ENCODE measurements at regions not wholly inside any gene's neighbourhood (a gene's known extent, or its start where the extent isn't known, plus 50 kb on each side); places are given as distances from the start of the nearest gene placed in this dataset.

DNA sequence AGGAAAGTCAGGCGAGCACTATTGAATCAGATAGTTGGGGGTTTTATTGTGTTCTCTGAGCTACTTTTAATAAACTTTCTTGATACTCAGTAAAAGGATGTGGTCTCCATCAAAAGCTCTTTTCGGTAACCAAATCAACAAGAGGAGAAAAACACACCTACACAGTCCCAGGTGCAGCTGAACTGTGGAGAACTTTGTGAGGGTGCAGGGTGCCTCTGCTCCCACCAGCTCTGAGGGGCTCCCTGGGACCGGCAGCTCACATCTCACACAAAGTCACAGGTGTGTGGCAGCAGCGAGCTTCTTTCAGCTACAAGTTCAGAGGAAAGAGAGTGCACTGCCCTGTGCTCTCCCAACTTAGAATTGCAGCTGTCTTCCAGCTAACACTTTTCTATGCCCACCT is 650.4 kb downstream of the RNF144A start:
- no peaks in the 10 kb centered on the region; the same call in 1 of the 2 replicates for H3K9me3 ChIP-seq (ENCODE audit: control insufficient read depth, insufficient read depth, low read depth, low read length)
- ChIA-PET CTCF (no interaction called here), POLR2A (no interaction called here)
- H3K4me3 ChIP-seq (ENCODE audit: low read depth, low read length) = no peak overlapping the region
- H3K27ac ChIP-seq (ENCODE audit: extremely low read depth, low read depth, low read length) = no peak overlapping the region
- H3K4me1 ChIP-seq (ENCODE audit: control insufficient read depth, insufficient read depth, low read length) = no peaks in the 10 kb centered on the region
- TF ChIP-seq ZNF274 (IDR thresholded peaks at IDR 0.05; ENCODE audit: low read length) (no peak), ZNF274 (tag by site-specific recombination; IDR thresholded peaks at IDR 0.05; ENCODE audit: borderline replicate concordance) (no peak), ZBTB21 (tag by site-specific recombination; IDR thresholded peaks at IDR 0.05) (no peak), ZSCAN30 (tag by site-specific recombination; IDR thresholded peaks at IDR 0.05) (no peak), ZNF664 (tag by site-specific recombination; IDR thresholded peaks at IDR 0.05) (no peak), ZNF658 (tag by site-specific recombination; IDR thresholded peaks at IDR 0.05) (no peak)
- TF ChIP-seq, protein P1, sequence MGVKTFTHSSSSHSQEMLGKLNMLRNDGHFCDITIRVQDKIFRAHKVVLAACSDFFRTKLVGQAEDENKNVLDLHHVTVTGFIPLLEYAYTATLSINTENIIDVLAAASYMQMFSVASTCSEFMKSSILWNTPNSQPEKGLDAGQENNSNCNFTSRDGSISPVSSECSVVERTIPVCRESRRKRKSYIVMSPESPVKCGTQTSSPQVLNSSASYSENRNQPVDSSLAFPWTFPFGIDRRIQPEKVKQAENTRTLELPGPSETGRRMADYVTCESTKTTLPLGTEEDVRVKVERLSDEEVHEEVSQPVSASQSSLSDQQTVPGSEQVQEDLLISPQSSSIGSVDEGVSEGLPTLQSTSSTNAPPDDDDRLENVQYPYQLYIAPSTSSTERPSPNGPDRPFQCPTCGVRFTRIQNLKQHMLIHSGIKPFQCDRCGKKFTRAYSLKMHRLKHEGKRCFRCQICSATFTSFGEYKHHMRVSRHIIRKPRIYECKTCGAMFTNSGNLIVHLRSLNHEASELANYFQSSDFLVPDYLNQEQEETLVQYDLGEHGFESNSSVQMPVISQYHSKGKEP (tag by site-specific recombination; IDR thresholded peaks at IDR 0.05) = no peak
- H3K36me3 ChIP-seq (ENCODE audit: control insufficient read depth in 2 of 2, insufficient read depth in 1 of 2, low read length in 2 of 2) = no peaks in the 10 kb centered on the region

GRCh38 chr2:7570247-7570646 is 653.0 kb downstream of the RNF144A start:
- CTCF ChIA-PET = interaction anchor here (0.7 kb wide), 1 partner anchor 219 kb away, joined by 4 read pairs; no protein-coding TSS in a partner anchor
- no peaks in the 10 kb centered on the region; the same call in 1 of the 2 replicates for H3K9me3 ChIP-seq (ENCODE audit: control insufficient read depth, insufficient read depth, low read depth, low read length)
- H3K27ac ChIP-seq (ENCODE audit: extremely low read depth, low read depth, low read length) = no peak overlapping the region
- no peak for TF ChIP-seq ZNF555 (tag by site-specific recombination; conservative IDR thresholded peaks at IDR 0.05)
- no peak for TF ChIP-seq RBAK (tag by site-specific recombination; IDR thresholded peaks at IDR 0.05)
- no peak for TF ChIP-seq ZBTB7A (tag by site-specific recombination; IDR thresholded peaks at IDR 0.05; ENCODE audit: low read depth)
- no peak for TF ChIP-seq ZNF654 (tag by site-specific recombination; IDR thresholded peaks at IDR 0.05; ENCODE audit: low read depth)
- no peak for TF ChIP-seq ZNF768 (tag by site-specific recombination; IDR thresholded peaks at IDR 0.05)
- TF ChIP-seq ZNF274 (IDR thresholded peaks at IDR 0.05; ENCODE audit: low read length) = no peak
- no peak for TF ChIP-seq ZNF274 (tag by site-specific recombination; IDR thresholded peaks at IDR 0.05; ENCODE audit: borderline replicate concordance)
- TF ChIP-seq ZNF350 (tag by site-specific recombination; IDR thresholded peaks at IDR 0.05) = no peak
- no peak for TF ChIP-seq ZFP69B (tag by site-specific recombination; IDR thresholded peaks at IDR 0.05)
- TF ChIP-seq, protein P2, sequence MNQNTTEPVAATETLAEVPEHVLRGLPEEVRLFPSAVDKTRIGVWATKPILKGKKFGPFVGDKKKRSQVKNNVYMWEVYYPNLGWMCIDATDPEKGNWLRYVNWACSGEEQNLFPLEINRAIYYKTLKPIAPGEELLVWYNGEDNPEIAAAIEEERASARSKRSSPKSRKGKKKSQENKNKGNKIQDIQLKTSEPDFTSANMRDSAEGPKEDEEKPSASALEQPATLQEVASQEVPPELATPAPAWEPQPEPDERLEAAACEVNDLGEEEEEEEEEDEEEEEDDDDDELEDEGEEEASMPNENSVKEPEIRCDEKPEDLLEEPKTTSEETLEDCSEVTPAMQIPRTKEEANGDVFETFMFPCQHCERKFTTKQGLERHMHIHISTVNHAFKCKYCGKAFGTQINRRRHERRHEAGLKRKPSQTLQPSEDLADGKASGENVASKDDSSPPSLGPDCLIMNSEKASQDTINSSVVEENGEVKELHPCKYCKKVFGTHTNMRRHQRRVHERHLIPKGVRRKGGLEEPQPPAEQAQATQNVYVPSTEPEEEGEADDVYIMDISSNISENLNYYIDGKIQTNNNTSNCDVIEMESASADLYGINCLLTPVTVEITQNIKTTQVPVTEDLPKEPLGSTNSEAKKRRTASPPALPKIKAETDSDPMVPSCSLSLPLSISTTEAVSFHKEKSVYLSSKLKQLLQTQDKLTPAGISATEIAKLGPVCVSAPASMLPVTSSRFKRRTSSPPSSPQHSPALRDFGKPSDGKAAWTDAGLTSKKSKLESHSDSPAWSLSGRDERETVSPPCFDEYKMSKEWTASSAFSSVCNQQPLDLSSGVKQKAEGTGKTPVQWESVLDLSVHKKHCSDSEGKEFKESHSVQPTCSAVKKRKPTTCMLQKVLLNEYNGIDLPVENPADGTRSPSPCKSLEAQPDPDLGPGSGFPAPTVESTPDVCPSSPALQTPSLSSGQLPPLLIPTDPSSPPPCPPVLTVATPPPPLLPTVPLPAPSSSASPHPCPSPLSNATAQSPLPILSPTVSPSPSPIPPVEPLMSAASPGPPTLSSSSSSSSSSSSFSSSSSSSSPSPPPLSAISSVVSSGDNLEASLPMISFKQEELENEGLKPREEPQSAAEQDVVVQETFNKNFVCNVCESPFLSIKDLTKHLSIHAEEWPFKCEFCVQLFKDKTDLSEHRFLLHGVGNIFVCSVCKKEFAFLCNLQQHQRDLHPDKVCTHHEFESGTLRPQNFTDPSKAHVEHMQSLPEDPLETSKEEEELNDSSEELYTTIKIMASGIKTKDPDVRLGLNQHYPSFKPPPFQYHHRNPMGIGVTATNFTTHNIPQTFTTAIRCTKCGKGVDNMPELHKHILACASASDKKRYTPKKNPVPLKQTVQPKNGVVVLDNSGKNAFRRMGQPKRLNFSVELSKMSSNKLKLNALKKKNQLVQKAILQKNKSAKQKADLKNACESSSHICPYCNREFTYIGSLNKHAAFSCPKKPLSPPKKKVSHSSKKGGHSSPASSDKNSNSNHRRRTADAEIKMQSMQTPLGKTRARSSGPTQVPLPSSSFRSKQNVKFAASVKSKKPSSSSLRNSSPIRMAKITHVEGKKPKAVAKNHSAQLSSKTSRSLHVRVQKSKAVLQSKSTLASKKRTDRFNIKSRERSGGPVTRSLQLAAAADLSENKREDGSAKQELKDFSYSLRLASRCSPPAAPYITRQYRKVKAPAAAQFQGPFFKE (tag by site-specific recombination; IDR thresholded peaks at IDR 0.05; ENCODE audit: borderline replicate concordance) = no peak
- no peak for TF ChIP-seq ZNF626 (tag by site-specific recombination; IDR thresholded peaks at IDR 0.05)
- TF ChIP-seq ZNF221 (tag by site-specific recombination; IDR thresholded peaks at IDR 0.05; ENCODE audit: borderline replicate concordance) = no peak
- TF ChIP-seq ZNF23 (tag by site-specific recombination; IDR thresholded peaks at IDR 0.05; ENCODE audit: borderline replicate concordance) = no peak
- TF ChIP-seq ZNF776 (tag by site-specific recombination; IDR thresholded peaks at IDR 0.05; ENCODE audit: borderline replicate concordance) = no peak
- TF ChIP-seq ZNF239 (tag by site-specific recombination; IDR thresholded peaks at IDR 0.05) = no peak
- no peak for TF ChIP-seq ZBTB20 (tag by site-specific recombination; IDR thresholded peaks at IDR 0.05)
- TF ChIP-seq ZNF311 (tag by site-specific recombination; IDR thresholded peaks at IDR 0.05; ENCODE audit: borderline replicate concordance) = no peak
- no peak for TF ChIP-seq PBX3 (CRISPR knock-in tag; IDR thresholded peaks at IDR 0.05)
- TF ChIP-seq, protein P3, sequence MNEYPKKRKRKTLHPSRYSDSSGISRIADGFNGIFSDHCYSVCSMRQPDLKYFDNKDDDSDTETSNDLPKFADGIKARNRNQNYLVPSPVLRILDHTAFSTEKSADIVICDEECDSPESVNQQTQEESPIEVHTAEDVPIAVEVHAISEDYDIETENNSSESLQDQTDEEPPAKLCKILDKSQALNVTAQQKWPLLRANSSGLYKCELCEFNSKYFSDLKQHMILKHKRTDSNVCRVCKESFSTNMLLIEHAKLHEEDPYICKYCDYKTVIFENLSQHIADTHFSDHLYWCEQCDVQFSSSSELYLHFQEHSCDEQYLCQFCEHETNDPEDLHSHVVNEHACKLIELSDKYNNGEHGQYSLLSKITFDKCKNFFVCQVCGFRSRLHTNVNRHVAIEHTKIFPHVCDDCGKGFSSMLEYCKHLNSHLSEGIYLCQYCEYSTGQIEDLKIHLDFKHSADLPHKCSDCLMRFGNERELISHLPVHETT (tag by site-specific recombination; IDR thresholded peaks at IDR 0.05) = no peak
- TF ChIP-seq ZNF623 (tag by site-specific recombination; IDR thresholded peaks at IDR 0.05) = no peak
- no peak for TF ChIP-seq ZNF121 (tag by site-specific recombination; IDR thresholded peaks at IDR 0.05)
- POLR2A ChIA-PET = no interaction called here
- H3K4me1 ChIP-seq (ENCODE audit: control insufficient read depth, insufficient read depth, low read length) = no peaks in the 10 kb centered on the region
- H3K4me3 ChIP-seq (ENCODE audit: low read depth, low read length) = no peak overlapping the region
- no peaks in the 10 kb centered on the region for H3K36me3 ChIP-seq (ENCODE audit: control insufficient read depth in 2 of 2, insufficient read depth in 1 of 2, low read length in 2 of 2)
